ENCODE measurements at regions not wholly inside any gene's neighbourhood (a gene's known extent, or its start where the extent isn't known, plus 50 kb on each side); places are given as distances from the start of the nearest gene placed in this dataset.

GRCh38 chr12:126953365-126953889 lies 1313.5 kb upstream of the TMEM132C start:
- no peaks in the 10 kb centered on the region for H3K27me3 Mint-ChIP-seq (ENCODE audit: low read depth)
- DNase-seq, result no peak
- Histone ChIP-seq H2BK15ac (ENCODE audit: low read depth, low read length) (no peak overlapping the region), H4K5ac (ENCODE audit: insufficient read length, low read depth, low read length) (no peak overlapping the region), H3K27me3 (ENCODE audit: insufficient read depth, low read length) (no peaks in the 10 kb centered on the region), H4K91ac (ENCODE audit: insufficient read length, low read depth, low read length) (no peak overlapping the region), H2BK12ac (ENCODE audit: insufficient read length, low read depth, low read length) (no peak overlapping the region), H3K23ac (ENCODE audit: insufficient read length, low read depth, low read length) (no peak overlapping the region), H3T11ph (ENCODE audit: low read length) (no peak overlapping the region), H4K20me1 (ENCODE audit: control insufficient read depth, insufficient read depth, insufficient read length) (no peaks in the 10 kb centered on the region), H3K18ac (ENCODE audit: insufficient read length, low read depth, low read length) (no peak overlapping the region), H2BK120ac (ENCODE audit: low read depth, low read length, poor library complexity, severe bottlenecking) (no peak overlapping the region), H2BK20ac (ENCODE audit: low read depth, low read length, poor library complexity, severe bottlenecking) (no peak overlapping the region), H3K9me3 (ENCODE audit: control insufficient read depth, low read depth, low read length) (no peaks in the 10 kb centered on the region), H3K4me2 (ENCODE audit: insufficient read depth, insufficient read length, low read length) (no peak overlapping the region), H2AK5ac (ENCODE audit: insufficient read length, low read length) (no peak overlapping the region), H3K4me1 (ENCODE audit: insufficient read depth, low read length) (no peaks in the 10 kb centered on the region; the same call in 1 of the 2 replicates), H2BK5ac (ENCODE audit: insufficient read length, low read length) (no peak overlapping the region), H2AFZ (ENCODE audit: low read length) (no peak overlapping the region), H3K27ac (ENCODE audit: insufficient read length, low read depth, low read length) (no peak overlapping the region), H3K23me2 (ENCODE audit: insufficient read length, low read depth, low read length, poor library complexity, severe bottlenecking) (no peaks in the 10 kb centered on the region), H3K79me1 (ENCODE audit: insufficient read depth, low read depth, low read length, poor library complexity, severe bottlenecking) (no peaks in the 10 kb centered on the region), H3K4ac (ENCODE audit: low read depth, low read length) (no peak overlapping the region), H4K8ac (replicated peaks; ENCODE audit: insufficient read length, low read depth, low read length) (no peak overlapping the region), H3K9ac (ENCODE audit: extremely low read depth, insufficient read length, low read length) (no peak overlapping the region), H3K79me2 (ENCODE audit: insufficient read depth, low read length) (no peaks in the 10 kb centered on the region), H3K56ac (ENCODE audit: insufficient read length, low read depth, low read length) (no peak overlapping the region), H3K14ac (ENCODE audit: insufficient read depth, low read length) (no peak overlapping the region)
- no peak overlapping the region for H3K4me3 Mint-ChIP-seq
- no peak overlapping the region for H3K27ac Mint-ChIP-seq
- H3K9me3 Mint-ChIP-seq, result peaks cover 0 to 2% of the 10 kb centered on the region in 2 experiments; a peak in 1 of 5 replicates
- H3K4me1 Mint-ChIP-seq, result 0 out of 4 replicates have a peak, but pooled peaks cover 3 to 5% of the 10 kb centered on the region in 2 experiments
- WGBS (ENCODE audit: extremely low coverage, insufficient read length, low lambda C conversion rate), result no CpG with 5 or more reads among the region's 7 CpGs
- H3K36me3 Mint-ChIP-seq (ENCODE audit: insufficient read depth in 1 of 3, low read depth in 3 of 3), result no peaks in the 10 kb centered on the region
- no peak for TF ChIP-seq CTCF (conservative IDR thresholded peaks at IDR 0.05)

Data from H9 (cell line).